Renal cortical epithelial cell (primary cell): ENCODE measurements at regions not wholly inside any gene's neighbourhood (a gene's known extent, or its start where the extent isn't known, plus 50 kb on each side); places are given as distances from the start of the nearest gene placed in this dataset.
A peak's percentile ranks its signal among the peaks of the same experiment; 100 is the strongest.
"Not testable (repeated sequence)": the region's sequence is repeated elsewhere in the genome, so short reads cannot be mapped to it uniquely, and the experiment has no call there.

Experiments
- DNase-seq: peaks from one replicate; pipeline ENCODE4 v3.0.0-alpha.2; 2011; ENCODE audit warnings: low read depth

GRCh38 chr4:97197106-97197505 is 946.2 kb downstream of the STPG2 start:
- DNase-seq: no peak

GRCh38 chr4:97208749-97209148 is 934.5 kb downstream of the STPG2 start:
- no peak for DNase-seq

- DNase-seq: no peak
Observed at GRCh38 chr4:97215409-97215941, 927.8 kb downstream of the STPG2 start.

- no peak for DNase-seq
Observed at GRCh38 chr4:97216046-97216445, 927.2 kb downstream of the STPG2 start.

GRCh38 chr4:97235521-97235920 is 907.8 kb downstream of the STPG2 start:
- DNase-seq: peak; percentile 1

GRCh38 chr4:97238956-97239666 is 904.2 kb downstream of the STPG2 start:
- peak; percentile 1 for DNase-seq

- no peak for DNase-seq
Observed at GRCh38 chr4:97239667-97239997, 903.6 kb downstream of the STPG2 start.

- peak; percentile 5 for DNase-seq
Observed at GRCh38 chr4:97252615-97253154, 890.6 kb downstream of the STPG2 start.

- no peak for DNase-seq
Observed at GRCh38 chr4:97262769-97263168, 880.5 kb downstream of the STPG2 start.

GRCh38 chr4:97270051-97270450 is 873.2 kb downstream of the STPG2 start:
- DNase-seq: no peak

- DNase-seq: no peak
Observed at GRCh38 chr4:97279391-97279790, 863.9 kb downstream of the STPG2 start.

- no peak for DNase-seq
Observed at GRCh38 chr4:97300561-97300960, 842.7 kb downstream of the STPG2 start.

- DNase-seq: peak; percentile 15
Observed at GRCh38 chr4:97305351-97305750, 837.9 kb downstream of the STPG2 start.

- no peak for DNase-seq
Observed at GRCh38 chr4:97309121-97309520, 834.2 kb downstream of the STPG2 start.

GRCh38 chr4:97317201-97317600 is 826.1 kb downstream of the STPG2 start:
- DNase-seq: no peak

GRCh38 chr4:97317671-97318070 is 825.6 kb downstream of the STPG2 start:
- no peak for DNase-seq

GRCh38 chr4:97325751-97326150 is 817.5 kb downstream of the STPG2 start:
- not testable (repeated sequence) for DNase-seq

GRCh38 chr4:97330917-97331316 is 812.4 kb downstream of the STPG2 start:
- DNase-seq: no peak

- DNase-seq: no peak
Observed at GRCh38 chr4:97334348-97334747, 808.9 kb downstream of the STPG2 start.

- DNase-seq: no peak
Observed at GRCh38 chr4:97349468-97350186, 793.6 kb downstream of the STPG2 start.

GRCh38 chr4:97353876-97354275 is 789.4 kb downstream of the STPG2 start:
- no peak for DNase-seq

GRCh38 chr4:97359826-97360225 is 783.5 kb downstream of the STPG2 start:
- DNase-seq: no peak

GRCh38 chr4:97360733-97361132 is 782.5 kb downstream of the STPG2 start:
- DNase-seq: no peak
